Loucy (cell line): ENCODE measurements at regions not wholly inside any gene's neighbourhood (a gene's known extent, or its start where the extent isn't known, plus 50 kb on each side); places are given as distances from the start of the nearest gene placed in this dataset.
A peak's percentile ranks its signal among the peaks of the same experiment; 100 is the strongest.
"Not testable (repeated sequence)": the region's sequence is repeated elsewhere in the genome, so short reads cannot be mapped to it uniquely, and the experiment has no call there.

Experiments used
- H2AFZ ChIP-seq: fragments of 200-600 bp; sonication (generic); 2 replicates; pipeline ENCODE4 v1.6.0; 2016; ENCODE audit warnings: antibody characterized with exemption, mild to moderate bottlenecking, low read length, moderate library complexity
- H3F3A ChIP-seq: fragments of 200-600 bp; 2 replicates; pipeline ENCODE4 v1.6.0; 2016; ENCODE audit warnings: antibody characterized with exemption, low read depth, mild to moderate bottlenecking
- H3K27me3 ChIP-seq: fragments of 200-600 bp; sonication (generic); 2 replicates; pipeline ENCODE4 v1.6.1; 2014; ENCODE audit warnings: low read length, mild to moderate bottlenecking; ENCODE audit not compliant: insufficient read depth, poor library complexity, severe bottlenecking
- H3K36me3 ChIP-seq: fragments of 200-600 bp; sonication (generic); 2 replicates; pipeline ENCODE4 v1.6.1; 2016; ENCODE audit warnings: low read length; ENCODE audit not compliant: insufficient read depth
- H3K4me1 ChIP-seq: fragments of 200-600 bp; sonication (generic); 2 replicates; pipeline ENCODE4 v1.5.1; 2014; ENCODE audit warnings: low read length, mild to moderate bottlenecking; ENCODE audit not compliant: insufficient read depth, poor library complexity, severe bottlenecking
- H3K4me2 ChIP-seq: fragments of 200-600 bp; sonication (generic); 2 replicates; pipeline ENCODE4 v1.6.0; 2014; ENCODE audit warnings: antibody characterized with exemption, low read length, low read depth, mild to moderate bottlenecking; ENCODE audit not compliant: poor library complexity, severe bottlenecking
- H3K4me3 ChIP-seq: fragments of 200-600 bp; sonication (generic); 2 replicates; pipeline ENCODE4 v1.5.1; 2014; ENCODE audit warnings: low read length, mild to moderate bottlenecking, mixed read lengths; ENCODE audit not compliant: poor library complexity, severe bottlenecking
- H3K79me2 ChIP-seq: fragments of 200-600 bp; sonication (generic); 2 replicates; pipeline ENCODE4 v1.6.1; 2014; ENCODE audit warnings: low read length; ENCODE audit not compliant: insufficient read depth
- H3K9ac ChIP-seq: fragments of 200-600 bp; sonication (generic); 2 replicates; pipeline ENCODE4 v1.6.0; 2014; ENCODE audit warnings: mild to moderate bottlenecking, low read depth, low read length, moderate library complexity; ENCODE audit not compliant: poor library complexity, severe bottlenecking
- H3K9me2 ChIP-seq: fragments of 200-600 bp; sonication (generic); replicated peaks from 2 replicates; pipeline ENCODE4 v1.6.1; 2016; ENCODE audit warnings: low read depth, low read length, mixed read lengths
- H3K9me3 ChIP-seq: fragments of 200-600 bp; sonication (generic); 2 replicates; pipeline ENCODE4 v1.6.1; 2014; ENCODE audit warnings: mild to moderate bottlenecking, antibody characterized with exemption, low read length, low read depth; ENCODE audit not compliant: insufficient read depth
- H4K20me1 ChIP-seq: fragments of 200-600 bp; sonication (generic); 2 replicates; pipeline ENCODE4 v1.6.0; 2014; ENCODE audit warnings: antibody characterized with exemption, low read length, mild to moderate bottlenecking; ENCODE audit not compliant: insufficient read depth, poor library complexity, severe bottlenecking
- EZH2phosphoT487 ChIP-seq: fragments of 200-600 bp; IDR thresholded peaks from 2 replicates; pipeline ENCODE4 v1.6.1; 2018; ENCODE audit warnings: antibody characterized with exemption, mild to moderate bottlenecking, moderate library complexity, borderline replicate concordance
- TF ChIP-seq, protein P1 (sequence below): fragments of 200-600 bp; sonication (generic); conservative IDR thresholded peaks from 2 replicates; pipeline ENCODE4 v1.5.1; 2014; ENCODE audit warnings: mild to moderate bottlenecking, antibody characterized with exemption, low read length

DNA sequence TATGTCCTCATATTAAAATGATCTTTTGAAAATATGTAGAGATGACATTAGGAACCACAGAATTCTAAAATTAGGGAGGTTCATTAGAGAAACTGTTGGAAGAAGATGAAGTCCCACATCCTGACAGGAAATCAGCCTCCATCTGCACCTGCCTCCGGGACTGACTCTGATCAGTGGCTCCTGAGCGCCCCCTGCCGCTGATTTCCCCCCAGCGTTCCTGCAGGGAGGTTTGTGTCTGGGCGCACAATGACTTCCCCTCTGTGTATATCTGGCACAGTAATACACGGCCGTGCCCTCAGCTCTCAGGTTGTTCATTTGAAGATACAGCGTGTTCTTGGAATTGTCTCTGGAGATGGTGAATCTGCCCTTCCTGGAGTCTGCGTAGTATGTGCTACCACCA, 883.8 kb downstream of the TMEM121 start:
- H3K4me3 ChIP-seq, H3K9me3 ChIP-seq, H3K4me2 ChIP-seq, H2AFZ ChIP-seq, H3K9ac ChIP-seq, H4K20me1 ChIP-seq, H3K79me2 ChIP-seq, H3K27me3 ChIP-seq, H3F3A ChIP-seq, H3K36me3 ChIP-seq, H3K9me2 ChIP-seq: not testable (repeated sequence)
- peaks cover 21% of the 10 kb centered on the region for H3K4me1 ChIP-seq
- TF ChIP-seq, protein P1, sequence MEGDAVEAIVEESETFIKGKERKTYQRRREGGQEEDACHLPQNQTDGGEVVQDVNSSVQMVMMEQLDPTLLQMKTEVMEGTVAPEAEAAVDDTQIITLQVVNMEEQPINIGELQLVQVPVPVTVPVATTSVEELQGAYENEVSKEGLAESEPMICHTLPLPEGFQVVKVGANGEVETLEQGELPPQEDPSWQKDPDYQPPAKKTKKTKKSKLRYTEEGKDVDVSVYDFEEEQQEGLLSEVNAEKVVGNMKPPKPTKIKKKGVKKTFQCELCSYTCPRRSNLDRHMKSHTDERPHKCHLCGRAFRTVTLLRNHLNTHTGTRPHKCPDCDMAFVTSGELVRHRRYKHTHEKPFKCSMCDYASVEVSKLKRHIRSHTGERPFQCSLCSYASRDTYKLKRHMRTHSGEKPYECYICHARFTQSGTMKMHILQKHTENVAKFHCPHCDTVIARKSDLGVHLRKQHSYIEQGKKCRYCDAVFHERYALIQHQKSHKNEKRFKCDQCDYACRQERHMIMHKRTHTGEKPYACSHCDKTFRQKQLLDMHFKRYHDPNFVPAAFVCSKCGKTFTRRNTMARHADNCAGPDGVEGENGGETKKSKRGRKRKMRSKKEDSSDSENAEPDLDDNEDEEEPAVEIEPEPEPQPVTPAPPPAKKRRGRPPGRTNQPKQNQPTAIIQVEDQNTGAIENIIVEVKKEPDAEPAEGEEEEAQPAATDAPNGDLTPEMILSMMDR, result peak; percentile 54

- H3K27me3 ChIP-seq, result no peaks in the 10 kb centered on the region
- no peak overlapping the region for H2AFZ ChIP-seq
- H3K4me2 ChIP-seq, result no peak overlapping the region
- no peaks in the 10 kb centered on the region for H4K20me1 ChIP-seq
- H3K79me2 ChIP-seq, result no peaks in the 10 kb centered on the region
- no peaks in the 10 kb centered on the region for H3K36me3 ChIP-seq
- H3K9me2 ChIP-seq, result no peaks in the 10 kb centered on the region
- no peaks in the 10 kb centered on the region for H3F3A ChIP-seq
- TF ChIP-seq, protein P1, result no peak
- TF ChIP-seq EZH2phosphoT487, result no peak
- H3K9ac ChIP-seq, result no peak overlapping the region
- H3K9me3 ChIP-seq, result peaks cover 13% of the 10 kb centered on the region; the same call in 1 of the 2 replicates
- H3K4me3 ChIP-seq, result no peak overlapping the region
- H3K4me1 ChIP-seq, result peaks cover 21% of the 10 kb centered on the region
Observed at GRCh38 chr14:106414464-106414863, 888.1 kb downstream of the TMEM121 start.

GRCh38 chr14:106417224-106418049, 891.1 kb downstream of the TMEM121 start:
- Histone ChIP-seq H3K79me2 (no peaks in the 10 kb centered on the region), H3K27me3 (no peaks in the 10 kb centered on the region), H2AFZ (no peak overlapping the region), H3K9me3 (peaks cover 13% of the 10 kb centered on the region; the same call in 1 of the 2 replicates), H3K4me1 (peaks cover 7% of the 10 kb centered on the region), H3F3A (no peaks in the 10 kb centered on the region), H4K20me1 (no peaks in the 10 kb centered on the region), H3K9ac (no peak overlapping the region), H3K4me2 (no peak overlapping the region), H3K9me2 (no peaks in the 10 kb centered on the region), H3K4me3 (no peak overlapping the region), H3K36me3 (no peaks in the 10 kb centered on the region)
- TF ChIP-seq, protein P1, result peak; percentile 100
- no peak for TF ChIP-seq EZH2phosphoT487
